ENCODE measurements at regions not wholly inside any gene's neighbourhood (a gene's known extent, or its start where the extent isn't known, plus 50 kb on each side); places are given as distances from the start of the nearest gene placed in this dataset.

DNA sequence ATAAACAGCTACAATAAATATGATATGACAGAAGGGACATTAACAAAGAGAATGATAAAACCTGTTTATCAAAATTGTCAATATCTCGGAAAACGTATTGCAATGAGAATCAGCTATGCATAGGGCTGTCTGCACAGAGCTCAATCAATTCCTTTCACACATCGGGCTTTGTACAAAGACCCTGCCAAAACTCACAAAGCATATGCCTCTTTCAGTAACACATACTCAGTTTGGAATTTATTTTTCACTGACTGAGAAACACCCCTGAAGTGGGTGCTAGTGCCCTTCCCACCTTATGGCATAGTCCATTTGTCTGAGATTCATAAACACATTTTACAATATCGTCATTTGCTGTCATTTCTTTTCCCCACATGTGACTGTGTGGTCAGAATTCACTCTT, 815.8 kb upstream of the FAM98A start:
- no peak overlapping the region for H3K4me3 ChIP-seq (ENCODE audit: low read length)
- TF ChIP-seq, protein P1, sequence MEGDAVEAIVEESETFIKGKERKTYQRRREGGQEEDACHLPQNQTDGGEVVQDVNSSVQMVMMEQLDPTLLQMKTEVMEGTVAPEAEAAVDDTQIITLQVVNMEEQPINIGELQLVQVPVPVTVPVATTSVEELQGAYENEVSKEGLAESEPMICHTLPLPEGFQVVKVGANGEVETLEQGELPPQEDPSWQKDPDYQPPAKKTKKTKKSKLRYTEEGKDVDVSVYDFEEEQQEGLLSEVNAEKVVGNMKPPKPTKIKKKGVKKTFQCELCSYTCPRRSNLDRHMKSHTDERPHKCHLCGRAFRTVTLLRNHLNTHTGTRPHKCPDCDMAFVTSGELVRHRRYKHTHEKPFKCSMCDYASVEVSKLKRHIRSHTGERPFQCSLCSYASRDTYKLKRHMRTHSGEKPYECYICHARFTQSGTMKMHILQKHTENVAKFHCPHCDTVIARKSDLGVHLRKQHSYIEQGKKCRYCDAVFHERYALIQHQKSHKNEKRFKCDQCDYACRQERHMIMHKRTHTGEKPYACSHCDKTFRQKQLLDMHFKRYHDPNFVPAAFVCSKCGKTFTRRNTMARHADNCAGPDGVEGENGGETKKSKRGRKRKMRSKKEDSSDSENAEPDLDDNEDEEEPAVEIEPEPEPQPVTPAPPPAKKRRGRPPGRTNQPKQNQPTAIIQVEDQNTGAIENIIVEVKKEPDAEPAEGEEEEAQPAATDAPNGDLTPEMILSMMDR (conservative IDR thresholded peaks at IDR 0.05; ENCODE audit: low read length) = no peak
- DNase-seq (ENCODE audit: low read depth) = no peak

DNA sequence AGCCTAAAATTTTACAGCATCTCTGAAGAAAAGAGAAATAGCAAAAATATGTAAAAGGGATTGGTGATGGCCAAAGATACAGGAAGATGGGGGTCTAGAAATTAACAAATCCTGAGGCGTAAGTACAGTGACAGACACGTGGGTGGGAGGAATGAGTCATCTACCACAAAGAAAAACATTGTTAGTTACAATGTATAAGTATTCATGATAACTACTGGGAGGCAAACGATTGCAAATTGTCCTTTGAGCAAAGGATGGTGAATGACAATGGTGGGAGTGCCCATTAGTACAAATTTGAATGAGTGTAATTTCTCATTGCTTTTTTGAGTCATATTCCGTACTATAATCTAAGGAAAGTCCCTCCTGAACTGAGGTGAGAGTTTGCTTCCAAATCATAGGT, 809.0 kb upstream of the FAM98A start:
- no peak overlapping the region for H3K4me3 ChIP-seq (ENCODE audit: low read length)
- no peak for DNase-seq (ENCODE audit: low read depth)
- TF ChIP-seq, protein P1 (conservative IDR thresholded peaks at IDR 0.05; ENCODE audit: low read length) = no peak

DNA sequence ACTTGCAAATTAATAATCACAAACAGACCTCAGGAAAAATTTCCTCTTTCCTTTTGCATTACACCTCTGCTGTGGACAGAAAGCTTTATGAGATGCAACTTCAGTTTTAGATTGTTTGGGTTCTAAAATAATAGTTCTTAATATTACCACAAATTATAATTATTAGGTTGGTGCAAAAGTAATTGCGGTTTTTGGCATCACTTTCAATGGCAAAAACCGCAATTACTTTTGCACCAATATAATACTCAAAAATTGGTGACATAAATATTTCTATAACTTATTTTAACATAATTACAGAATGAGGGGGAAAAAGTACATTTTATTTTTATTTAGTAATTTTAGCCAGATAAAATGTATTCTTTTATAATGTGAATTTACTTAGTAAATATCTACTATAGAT, 804.4 kb upstream of the FAM98A start:
- H3K4me3 ChIP-seq (ENCODE audit: low read length) = no peak overlapping the region
- no peak for DNase-seq (ENCODE audit: low read depth)
- TF ChIP-seq, protein P1 (conservative IDR thresholded peaks at IDR 0.05; ENCODE audit: low read length) = no peak

DNA sequence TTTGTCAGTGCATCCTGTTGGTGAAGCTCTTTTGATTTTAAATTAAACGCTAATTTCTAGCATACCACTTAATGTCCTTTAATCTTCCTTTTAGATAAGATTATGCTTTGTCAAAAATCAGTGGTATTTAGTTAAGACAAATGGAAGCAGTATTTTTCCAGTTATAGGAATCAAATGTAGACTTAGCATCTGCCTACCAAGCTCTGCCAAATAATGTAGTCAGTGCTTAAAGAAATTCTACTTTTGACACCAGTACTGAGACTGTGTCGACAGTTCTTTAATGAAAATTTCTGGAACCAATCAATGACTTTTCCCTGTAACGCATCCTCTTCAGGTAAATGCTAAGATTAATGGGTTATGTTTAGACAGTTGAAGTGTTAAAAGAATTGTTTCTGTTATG, 803.3 kb upstream of the FAM98A start:
- H3K4me3 ChIP-seq (ENCODE audit: low read length) = no peak overlapping the region
- no peak for DNase-seq (ENCODE audit: low read depth)
- TF ChIP-seq, protein P1 (conservative IDR thresholded peaks at IDR 0.05; ENCODE audit: low read length) = no peak

DNA sequence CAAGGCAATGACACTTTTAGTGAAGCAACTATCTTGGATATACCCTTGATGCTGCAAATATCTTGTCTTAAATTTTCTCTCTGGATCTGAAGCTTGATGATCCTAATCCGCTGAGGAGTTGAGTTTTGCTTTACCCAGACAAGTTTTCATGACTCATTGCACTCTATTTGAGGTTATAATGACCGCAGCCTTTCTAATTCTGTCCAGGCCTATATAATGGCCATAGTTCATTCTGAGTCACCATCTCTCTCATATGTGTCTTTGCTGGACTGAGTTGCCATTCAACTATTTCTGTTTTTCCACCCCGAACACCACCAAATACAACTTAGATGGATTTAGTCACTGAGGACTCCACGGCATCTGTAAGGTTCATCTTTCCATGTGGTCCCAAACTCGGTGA, 802.1 kb upstream of the FAM98A start:
- DNase-seq (ENCODE audit: low read depth) = no peak
- TF ChIP-seq, protein P1 (conservative IDR thresholded peaks at IDR 0.05; ENCODE audit: low read length) = no peak
- no peak overlapping the region for H3K4me3 ChIP-seq (ENCODE audit: low read length)

DNA sequence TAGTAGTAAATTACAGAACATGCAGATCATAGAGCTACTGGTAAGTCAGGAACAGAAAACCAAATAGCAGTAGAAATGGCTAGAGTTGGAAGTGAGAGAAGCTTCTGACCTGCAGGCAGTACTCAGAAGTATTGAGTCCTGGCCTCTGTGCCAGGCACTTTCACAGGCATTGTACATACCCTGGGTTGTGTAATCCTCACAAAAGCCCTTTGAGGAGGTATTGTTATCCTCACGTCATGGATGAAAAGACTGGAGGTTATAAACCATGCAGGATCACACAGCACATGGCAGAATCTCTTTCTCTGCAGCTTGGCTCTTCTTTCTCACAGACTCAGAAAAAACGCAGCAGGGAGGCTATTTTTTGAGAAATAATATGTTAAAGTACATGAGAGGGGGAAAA, 789.3 kb upstream of the FAM98A start:
- H3K4me3 ChIP-seq (ENCODE audit: low read length) = no peak overlapping the region
- DNase-seq (ENCODE audit: low read depth) = no peak
- TF ChIP-seq, protein P1 (conservative IDR thresholded peaks at IDR 0.05; ENCODE audit: low read length) = no peak

DNA sequence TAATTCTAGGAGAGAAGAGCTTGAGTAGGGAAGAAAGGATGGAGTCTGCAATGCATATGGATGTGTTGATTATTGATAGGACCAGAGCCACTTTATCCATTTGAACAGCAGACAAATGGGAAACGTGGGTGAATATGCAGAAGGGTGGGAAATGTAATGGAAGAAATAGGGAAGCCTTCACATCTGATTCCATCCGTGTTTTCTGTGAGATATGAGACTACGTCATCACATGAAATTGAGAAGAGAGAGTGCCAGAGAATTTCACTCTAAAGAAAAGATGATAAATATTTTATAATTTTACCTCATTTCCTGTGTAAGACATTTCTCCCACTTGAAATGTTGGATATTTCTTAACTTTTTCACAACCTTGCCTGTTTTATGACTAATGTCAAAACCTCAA, 788.4 kb upstream of the FAM98A start:
- TF ChIP-seq, protein P1 (conservative IDR thresholded peaks at IDR 0.05; ENCODE audit: low read length) = no peak
- DNase-seq (ENCODE audit: low read depth) = no peak
- no peak overlapping the region for H3K4me3 ChIP-seq (ENCODE audit: low read length)

Measured in AG10803 (cell line).